Mesothelial cell of epicardium (in vitro differentiated cells): ENCODE measurements at regions not wholly inside any gene's neighbourhood (a gene's known extent, or its start where the extent isn't known, plus 50 kb on each side); places are given as distances from the start of the nearest gene placed in this dataset.
"Not testable (repeated sequence)": the region's sequence is repeated elsewhere in the genome, so short reads cannot be mapped to it uniquely, and the experiment has no call there.

ENCODE experiments used
- DNase-seq, 2 experiments: peaks; one replicate each; pipeline ENCODE4 v3.0.0; 2021; ENCODE audit warnings: low spot score in 2 of 2; ENCODE audit not compliant: unreplicated experiment in 2 of 2
- H3K27ac Mint-ChIP-seq: 2 replicates; pipeline ENCODE4 v1.8.0; 2021; ENCODE audit warnings: mixed read lengths
- H3K27me3 Mint-ChIP-seq: 2 replicates; pipeline ENCODE4 v1.8.0; 2021; ENCODE audit warnings: low read depth, mixed read lengths
- H3K36me3 Mint-ChIP-seq: 2 replicates; pipeline ENCODE4 v1.8.0; 2021; ENCODE audit warnings: mixed read lengths
- H3K4me1 Mint-ChIP-seq: 2 replicates; pipeline ENCODE4 v1.8.0; 2021; ENCODE audit warnings: mixed read lengths
- H3K4me3 Mint-ChIP-seq: 2 replicates; pipeline ENCODE4 v1.8.0; 2021; ENCODE audit warnings: mild to moderate bottlenecking, moderate library complexity, mixed read lengths
- H3K9me3 Mint-ChIP-seq: 2 replicates; pipeline ENCODE4 v1.8.0; 2021; ENCODE audit warnings: mixed read lengths
- CTCF ChIP-seq: fragments of 200-600 bp; sonication (generic); IDR thresholded peaks from one replicate; pipeline ENCODE4 v1.5.0; 2021; ENCODE audit warnings: antibody characterized with exemption; ENCODE audit not compliant: unreplicated experiment

- TF ChIP-seq CTCF = no peak
- Mint-ChIP-seq H3K27ac (no peak overlapping the region), H3K27me3 (peaks cover 18% of the 10 kb centered on the region), H3K36me3 (no peaks in the 10 kb centered on the region), H3K4me3 (no peak overlapping the region), H3K4me1 (no peaks in the 10 kb centered on the region), H3K9me3 (no peaks in the 10 kb centered on the region)
- DNase-seq = no peak
These were observed 252.5 kb downstream of the SMAD2 start for GRCh38 chr18:47677952-47678351.

- H3K27ac Mint-ChIP-seq = no peak overlapping the region
- no peaks in the 10 kb centered on the region for H3K4me1 Mint-ChIP-seq
- no peak for TF ChIP-seq CTCF
These were observed 260.6 kb downstream of the SMAD2 start for GRCh38 chr18:47669815-47670214.

GRCh38 chr18:47658498-47658897 lies 272.0 kb downstream of the SMAD2 start:
- Mint-ChIP-seq H3K9me3 (peaks cover 6% of the 10 kb centered on the region), H3K36me3 (peaks cover 2% of the 10 kb centered on the region), H3K4me3 (no peak overlapping the region), H3K4me1 (no peaks in the 10 kb centered on the region), H3K27me3 (no peaks in the 10 kb centered on the region), H3K27ac (no peak overlapping the region)
- TF ChIP-seq CTCF = no peak
- no peak for DNase-seq

More at GRCh38 chr18:47669815-47670214, 260.6 kb downstream of the SMAD2 start:
- H3K36me3 Mint-ChIP-seq = no peaks in the 10 kb centered on the region
- no peak overlapping the region for H3K4me3 Mint-ChIP-seq
- peaks cover 25% of the 10 kb centered on the region for H3K27me3 Mint-ChIP-seq
- H3K9me3 Mint-ChIP-seq = no peaks in the 10 kb centered on the region
- no peak for DNase-seq

- no peak for TF ChIP-seq CTCF
- DNase-seq = no peak
- no peak overlapping the region for H3K27ac Mint-ChIP-seq
- H3K27me3 Mint-ChIP-seq = peaks cover 18% of the 10 kb centered on the region
- H3K4me1 Mint-ChIP-seq = no peaks in the 10 kb centered on the region
- peaks cover 2% of the 10 kb centered on the region for H3K36me3 Mint-ChIP-seq
- peaks cover 5% of the 10 kb centered on the region for H3K9me3 Mint-ChIP-seq
- H3K4me3 Mint-ChIP-seq = no peak overlapping the region
These were observed 275.5 kb downstream of the SMAD2 start for GRCh38 chr18:47654988-47655387.

- H3K9me3 Mint-ChIP-seq = peaks cover 8% of the 10 kb centered on the region
- no peaks in the 10 kb centered on the region for H3K4me1 Mint-ChIP-seq
- no peak for TF ChIP-seq CTCF
- H3K36me3 Mint-ChIP-seq = no peaks in the 10 kb centered on the region
- DNase-seq = no peak
- peaks cover 4% of the 10 kb centered on the region for H3K27me3 Mint-ChIP-seq
- no peak overlapping the region for H3K4me3 Mint-ChIP-seq
- no peak overlapping the region for H3K27ac Mint-ChIP-seq
These were observed 285.6 kb downstream of the SMAD2 start for GRCh38 chr18:47644896-47645295.

GRCh38 chr18:47637551-47637950 lies 292.9 kb downstream of the SMAD2 start:
- not testable (repeated sequence) for H3K9me3 Mint-ChIP-seq, H3K27ac Mint-ChIP-seq, H3K4me1 Mint-ChIP-seq

More at GRCh38 chr18:47637551-47637950, 292.9 kb downstream of the SMAD2 start:
- DNase-seq, H3K36me3 Mint-ChIP-seq, H3K27me3 Mint-ChIP-seq, H3K4me3 Mint-ChIP-seq: not testable (repeated sequence)
